ENCODE measurements at regions not wholly inside any gene's neighbourhood (a gene's known extent, or its start where the extent isn't known, plus 50 kb on each side); places are given as distances from the start of the nearest gene placed in this dataset.

- Histone ChIP-seq H3K36me3 (no peaks in the 10 kb centered on the region), H3K9me3 (peaks cover 0 to 29% (median 11%) of the 10 kb centered on the region in 12 donors), H3K4me3 (no peak overlapping the region), H3K4me1 (no peaks in the 10 kb centered on the region), H3K27me3 (peaks cover 0 to 36% (median 3%) of the 10 kb centered on the region in 9 donors), H3K27ac (no peak overlapping the region)
- intact Hi-C loops (cut with DNase I), result no loop called here
- 79 to 87% (median 86%) methylated on average over 3 of the region's 3 CpGs for WGBS, 4 donors
- ATAC-seq (no peak), DNase-seq (peak in 1 of 5 donors; percentile 4)
- no peak for TF ChIP-seq POLR2A (IDR thresholded peaks at IDR 0.05)
- TF ChIP-seq CTCF (IDR thresholded peaks at IDR 0.05), result no peak
Observed at GRCh38 chr7:1340031-1340430, 107.4 kb downstream of the UNCX start.

- TF ChIP-seq CTCF (IDR thresholded peaks at IDR 0.05), result no peak
- no peak for TF ChIP-seq POLR2A (IDR thresholded peaks at IDR 0.05)
- WGBS, 4 donors, result 82 to 83% (median 82%) methylated on average over 25 to 29 of the region's 29 CpGs
- ATAC-seq (peak in 1 of 4 donors; percentile 43), DNase-seq (peak in 2 of 5 donors; percentile 14 to 55)
- Histone ChIP-seq H3K4me3 (no peak overlapping the region), H3K36me3 (no peaks in the 10 kb centered on the region), H3K27ac (no peak overlapping the region), H3K9me3 (peaks cover 0 to 25% (median 10%) of the 10 kb centered on the region in 12 donors), H3K27me3 (peaks cover 0 to 43% (median 3%) of the 10 kb centered on the region in 9 donors), H3K4me1 (no peaks in the 10 kb centered on the region)
- intact Hi-C loops (cut with DNase I), result no loop called here
Observed at GRCh38 chr7:1340461-1341360, 108.0 kb downstream of the UNCX start.

- peaks cover 0 to 17% (median 6%) of the 10 kb centered on the region in 12 donors for H3K9me3 ChIP-seq
- DNase-seq, result peak in 2 of 5 donors; percentile 6 to 48
- H3K4me3 ChIP-seq, result no peak overlapping the region
- H3K36me3 ChIP-seq, result no peaks in the 10 kb centered on the region
- TF ChIP-seq CTCF (IDR thresholded peaks at IDR 0.05), result no peak
- TF ChIP-seq POLR2A (IDR thresholded peaks at IDR 0.05), result no peak
- no peak for ATAC-seq
- WGBS, 4 donors, result 67 to 79% (median 72%) methylated on average over 15 to 20 of the region's 20 CpGs
- H3K27ac ChIP-seq, result no peak overlapping the region
- H3K27me3 ChIP-seq, result peaks cover 0 to 51% (median 7%) of the 10 kb centered on the region in 9 donors
- H3K4me1 ChIP-seq, result no peaks in the 10 kb centered on the region
- intact Hi-C loops (cut with DNase I), result no loop called here
Observed at GRCh38 chr7:1341361-1342089, 108.9 kb downstream of the UNCX start.

GRCh38 chr7:1342090-1342640, 109.5 kb downstream of the UNCX start:
- DNase-seq, result peak in 2 of 5 donors; percentile 15 to 28
- TF ChIP-seq POLR2A (IDR thresholded peaks at IDR 0.05), result no peak
- no peak for TF ChIP-seq CTCF (IDR thresholded peaks at IDR 0.05)
- H3K27ac ChIP-seq, result no peak overlapping the region
- ATAC-seq, result no peak
- peaks cover 0 to 11% (median 0%) of the 10 kb centered on the region in 12 donors for H3K9me3 ChIP-seq
- intact Hi-C loops (cut with DNase I), result no loop called here
- 71 to 79% (median 76%) methylated on average over 5 to 12 of the region's 12 CpGs for WGBS, 4 donors
- no peaks in the 10 kb centered on the region for H3K4me1 ChIP-seq
- no peaks in the 10 kb centered on the region for H3K36me3 ChIP-seq
- peaks cover 0 to 56% (median 10%) of the 10 kb centered on the region in 9 donors for H3K27me3 ChIP-seq
- H3K4me3 ChIP-seq, result no peak overlapping the region

Data from heart left ventricle (tissue), 16 donors.